SK-MEL-5 (cell line): ENCODE measurements at regions not wholly inside any gene's neighbourhood (a gene's known extent, or its start where the extent isn't known, plus 50 kb on each side); places are given as distances from the start of the nearest gene placed in this dataset.
A peak's percentile ranks its signal among the peaks of the same experiment; 100 is the strongest.

Experiments
- DNase-seq: peaks from one replicate; pipeline ENCODE4 v3.0.0-alpha.2; 2016; ENCODE audit warnings: low read depth, low spot score
- in situ Hi-C: cut with HindIII; loops from 2 replicates; pipeline ENCODE4 v1.10.0; 2016; ENCODE audit warnings: low sequenced_read_pairs, high pct_unique_total_duplicates, low pct_unique_long_range_greater_than_20kb

DNA sequence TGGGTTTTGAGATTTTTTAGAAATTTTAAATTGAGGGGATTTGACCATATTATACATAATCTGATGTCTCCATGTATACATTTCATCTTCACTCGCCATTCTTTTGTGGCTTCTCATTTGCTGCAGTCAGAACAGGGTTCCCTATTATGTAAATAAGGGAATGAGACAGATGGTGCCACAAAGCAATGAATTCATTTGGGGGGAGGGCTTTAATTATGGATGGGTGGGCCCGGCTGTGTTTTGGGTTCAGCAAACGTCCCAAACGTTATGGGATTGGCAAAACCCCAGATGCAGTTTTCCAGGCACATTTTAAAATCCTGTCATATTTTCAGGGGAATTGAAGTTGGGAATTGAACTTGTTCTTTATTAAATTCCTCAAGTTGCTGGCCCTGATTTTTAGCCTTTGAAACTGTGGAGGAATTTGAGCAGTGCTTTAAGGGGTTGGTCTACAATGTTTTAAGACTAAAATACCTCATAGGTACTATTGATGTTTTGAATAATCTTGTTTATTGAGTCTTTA lies 558.5 kb upstream of the ZNF462 start:
- in situ Hi-C loops = no loop called here
- no peak for DNase-seq

DNA sequence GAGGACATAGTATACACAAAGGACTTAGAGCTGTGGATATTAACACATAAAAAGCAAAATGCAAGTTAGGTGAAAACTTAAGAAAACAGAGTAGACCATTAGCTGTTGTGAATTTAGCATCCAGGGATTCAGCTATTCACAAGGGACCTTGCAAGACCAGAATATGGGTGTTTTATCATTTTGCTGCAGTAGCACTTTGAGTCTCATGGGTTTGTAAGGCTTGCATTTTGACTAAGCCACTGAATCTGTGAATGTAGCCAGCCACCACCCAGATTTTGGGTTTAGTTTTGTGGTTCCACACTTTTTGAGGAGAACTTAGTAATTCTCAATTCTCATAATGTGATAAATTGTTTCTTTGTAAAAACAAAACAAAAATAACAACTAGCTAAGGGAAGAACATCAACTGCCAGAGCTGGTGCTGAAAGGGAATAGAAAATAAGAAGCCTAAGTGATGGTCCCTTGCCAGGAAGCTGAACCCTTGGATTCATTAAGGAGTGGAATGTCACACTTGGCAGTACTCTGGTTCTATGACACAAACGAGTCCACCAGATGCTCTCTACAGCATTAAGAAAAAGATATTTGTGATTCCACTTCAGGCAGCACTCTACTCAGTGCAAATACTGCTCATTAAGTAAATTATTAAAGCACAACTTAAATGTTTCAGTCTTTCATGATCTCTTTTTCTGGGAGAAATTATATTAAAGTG lies 557.4 kb upstream of the ZNF462 start:
- in situ Hi-C loops = no loop called here
- no peak for DNase-seq

DNA sequence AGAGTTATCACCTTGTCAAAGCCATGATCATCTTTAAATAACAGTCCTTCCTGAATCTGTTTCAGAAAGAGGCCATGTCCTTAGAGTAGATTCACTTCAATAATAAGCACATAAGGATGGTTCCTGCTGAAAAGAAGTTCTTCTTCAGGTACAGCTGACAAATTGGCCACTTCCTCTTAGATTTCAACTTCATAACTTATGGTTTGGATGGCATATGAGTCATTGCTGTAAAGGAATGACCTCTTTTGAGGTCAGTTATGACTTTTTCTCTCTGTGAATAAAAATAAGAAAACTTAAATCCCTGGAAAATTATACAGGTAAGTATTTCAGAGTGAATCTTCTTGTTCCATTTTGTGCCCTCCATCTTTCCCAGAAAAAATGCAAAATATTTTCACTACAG lies 555.3 kb upstream of the ZNF462 start:
- in situ Hi-C loops = no loop called here
- DNase-seq = no peak

DNA sequence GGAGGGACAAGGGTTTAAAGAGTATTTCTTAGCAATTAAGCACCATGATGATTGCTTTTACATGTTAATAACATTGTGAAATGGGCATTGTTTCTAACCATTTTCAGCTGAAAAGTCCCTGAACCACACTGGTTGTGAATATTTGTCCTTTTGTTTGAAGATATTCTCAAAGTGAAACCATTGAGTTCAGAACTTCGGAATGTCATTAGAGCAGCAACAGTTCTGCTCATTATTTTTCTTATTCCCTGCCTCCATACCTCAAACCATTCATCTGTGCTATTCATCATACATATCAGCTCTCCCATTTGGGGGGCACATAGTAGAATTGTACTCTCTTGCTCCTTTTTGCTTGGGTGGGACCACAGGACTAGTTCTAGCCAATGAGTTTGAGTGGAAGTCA lies 553.0 kb upstream of the ZNF462 start:
- no peak for DNase-seq
- in situ Hi-C loops = no loop called here

DNA sequence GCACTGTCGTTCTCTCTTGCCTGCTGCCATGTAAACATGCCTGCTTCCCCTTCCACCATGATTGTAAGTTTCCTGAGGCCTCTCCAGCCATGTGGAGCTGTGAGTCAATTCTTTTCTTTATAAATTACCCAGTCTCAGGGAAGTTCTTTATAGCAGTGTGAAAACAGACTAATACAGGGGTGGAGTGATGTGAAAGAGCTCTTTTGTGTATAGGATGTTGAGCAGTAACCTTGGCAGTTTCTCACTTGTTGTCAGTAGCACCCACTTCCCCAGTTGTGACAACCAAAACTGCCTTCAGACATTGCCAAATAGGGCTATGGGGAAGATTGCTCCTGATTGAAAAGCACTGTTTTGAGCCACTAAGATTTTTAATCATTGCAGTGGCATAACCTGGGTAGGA lies 552.2 kb upstream of the ZNF462 start:
- peak; percentile 37 for DNase-seq
- in situ Hi-C loops = no loop called here

DNA sequence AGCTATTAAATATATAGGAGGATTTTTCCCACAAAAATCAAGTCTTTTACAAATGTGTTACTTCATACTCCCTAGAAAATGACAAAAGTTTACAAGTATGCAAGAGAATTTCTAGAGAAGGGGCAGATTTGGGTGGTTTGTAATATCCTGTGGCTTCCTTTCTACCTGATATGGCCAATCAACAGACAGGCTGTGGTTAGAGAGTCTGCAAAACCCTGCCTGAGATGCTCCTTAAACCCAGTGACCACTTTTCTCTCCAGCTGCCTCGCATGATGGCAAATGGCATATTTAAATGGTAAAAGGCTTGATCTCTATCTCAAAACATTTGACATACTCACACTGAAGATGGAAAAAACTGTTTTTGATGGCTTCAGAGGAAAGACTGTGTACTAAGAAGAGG lies 550.1 kb upstream of the ZNF462 start:
- DNase-seq = no peak
- in situ Hi-C loops = no loop called here

DNA sequence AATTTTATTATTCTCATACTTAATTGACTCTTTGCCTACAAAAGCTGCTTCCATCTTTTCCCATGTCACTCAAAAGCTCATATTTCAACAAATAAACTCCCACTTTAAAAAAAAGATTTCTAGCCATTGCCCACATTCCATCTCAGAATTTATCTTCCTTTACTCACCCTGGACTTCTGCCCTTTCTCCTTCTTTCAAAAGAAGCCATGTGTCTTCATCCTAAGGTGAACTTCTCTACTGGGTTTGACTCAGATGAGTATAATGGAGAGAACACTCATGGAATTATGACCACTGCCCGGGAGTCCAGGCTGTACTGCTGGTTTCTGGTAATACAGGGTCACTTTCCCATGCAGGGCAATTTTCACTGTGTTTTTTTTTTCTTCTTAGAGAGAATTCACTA lies 548.5 kb upstream of the ZNF462 start:
- no peak for DNase-seq
- in situ Hi-C loops = no loop called here

DNA sequence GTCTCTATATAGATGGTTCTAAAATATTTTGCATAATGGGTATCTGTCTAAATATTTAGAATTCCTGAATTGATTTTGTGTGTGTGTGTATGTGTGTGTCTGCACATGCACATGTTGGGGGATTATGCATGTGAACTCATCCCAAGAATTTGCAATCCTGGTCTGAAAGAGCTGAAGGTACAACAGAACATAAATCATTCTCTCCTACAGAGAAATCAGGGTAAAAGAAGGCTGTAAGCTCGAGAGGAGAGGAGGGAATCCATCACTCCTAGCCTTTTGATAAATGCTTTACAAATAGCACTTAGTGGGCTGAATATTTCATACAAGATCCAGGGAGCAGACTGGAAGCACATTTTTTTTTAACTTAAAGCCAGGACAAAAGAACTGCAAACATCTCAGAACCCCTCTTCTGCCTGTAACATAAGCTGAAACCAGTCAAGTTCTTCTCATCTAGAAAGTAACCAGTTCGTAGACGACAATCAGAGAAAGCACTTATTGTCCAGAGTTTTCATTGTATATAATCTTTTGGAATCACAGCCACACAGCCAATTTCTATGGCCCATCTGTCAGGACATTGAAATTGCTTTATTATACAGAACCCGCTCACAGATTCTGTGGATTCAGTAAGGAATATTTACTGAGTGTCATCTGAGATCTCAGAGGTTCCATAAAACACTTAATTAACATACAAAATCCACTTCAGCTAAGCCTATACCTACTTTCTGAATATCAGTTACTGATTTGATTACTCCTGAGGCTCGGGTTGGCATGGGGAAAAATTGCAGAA lies 541.4 kb upstream of the ZNF462 start:
- in situ Hi-C loops = no loop called here

DNA sequence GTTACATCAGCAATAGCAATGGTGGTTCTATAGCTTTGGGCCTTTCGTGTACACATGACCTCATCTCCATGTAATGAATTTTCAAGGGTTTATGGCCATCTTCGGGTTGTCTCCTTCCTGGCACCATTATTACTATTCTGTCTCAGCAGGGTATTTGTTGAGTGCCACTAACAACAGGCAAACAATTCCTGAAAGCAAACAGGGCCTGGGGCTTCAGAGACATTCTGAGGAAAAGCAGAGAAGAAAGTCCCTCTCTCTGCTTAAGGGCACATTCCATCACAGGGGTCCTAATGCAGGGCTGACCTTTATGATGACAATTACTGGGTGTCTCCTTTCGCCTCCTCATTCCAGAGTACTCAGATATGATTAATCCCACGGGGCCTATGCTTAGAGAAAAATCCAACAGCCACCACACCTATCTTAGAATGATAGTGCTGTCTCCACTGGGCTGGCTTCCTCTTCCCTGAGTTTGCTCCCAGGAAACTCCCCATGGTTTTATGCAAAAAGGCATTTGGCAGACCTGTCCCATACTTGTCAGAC lies 540.2 kb upstream of the ZNF462 start:
- in situ Hi-C loops = no loop called here
- DNase-seq = no peak

More for the DNA sequence above, 541.4 kb upstream of the ZNF462 start:
- DNase-seq = no peak

DNA sequence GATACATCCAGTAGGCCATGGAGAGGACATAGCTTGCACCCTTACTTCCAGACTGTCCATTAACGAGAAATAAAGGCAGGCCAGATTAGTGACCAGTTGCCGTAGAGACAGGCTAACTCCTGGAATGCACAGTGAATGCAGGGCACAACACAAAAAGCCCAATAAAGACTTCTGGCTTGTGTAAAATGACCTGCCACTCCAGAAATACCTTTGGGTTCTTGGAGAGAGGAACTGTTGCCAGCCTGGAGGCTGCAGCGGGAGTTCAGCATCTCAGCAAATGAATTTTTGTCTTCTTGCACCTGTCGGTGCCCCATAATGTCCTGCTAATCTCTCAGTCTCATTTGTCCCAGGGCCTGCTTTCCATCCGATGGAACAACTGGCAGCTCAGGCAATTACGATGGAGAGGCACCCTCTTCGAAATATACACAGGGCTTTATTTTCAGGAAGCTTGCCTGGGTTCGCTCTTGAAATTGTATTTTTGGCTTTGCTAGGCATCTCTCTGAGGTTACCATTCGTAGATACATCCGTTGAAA lies 538.8 kb upstream of the ZNF462 start:
- no peak for DNase-seq
- in situ Hi-C loops = no loop called here

DNA sequence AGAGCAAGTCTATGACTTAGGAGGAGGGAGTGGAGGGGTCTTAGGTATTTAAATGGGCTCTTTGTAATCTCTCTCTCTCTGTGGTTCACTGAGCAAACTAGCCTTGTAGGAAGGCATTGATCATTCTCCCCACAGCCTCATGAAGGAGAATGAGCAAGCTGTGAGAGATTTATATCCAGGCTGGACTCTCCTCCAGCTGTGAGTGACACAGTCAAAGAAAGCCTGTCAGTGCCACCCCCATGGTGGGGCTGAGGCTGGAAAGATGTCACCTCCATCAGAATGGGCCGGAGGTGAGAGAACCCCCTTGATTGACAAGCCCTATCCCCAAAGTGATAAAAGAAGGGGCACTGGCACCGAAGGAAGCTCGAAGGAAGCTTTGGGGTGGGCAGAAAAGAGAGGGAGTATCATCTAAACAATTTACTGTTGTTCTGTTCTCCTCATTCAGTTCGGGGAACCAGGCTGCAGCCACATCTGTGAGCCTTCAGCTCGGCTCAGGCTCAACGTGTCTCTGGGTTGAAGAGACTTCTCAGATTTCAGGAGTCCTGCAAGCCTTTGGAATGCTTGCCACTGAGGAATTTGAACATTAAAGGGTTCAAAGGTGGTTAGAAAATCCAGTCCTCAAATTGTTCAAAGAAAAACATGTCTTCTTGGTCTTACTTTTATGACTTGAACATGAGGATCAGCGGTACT lies 538.2 kb upstream of the ZNF462 start:
- DNase-seq = no peak
- in situ Hi-C loops = no loop called here

DNA sequence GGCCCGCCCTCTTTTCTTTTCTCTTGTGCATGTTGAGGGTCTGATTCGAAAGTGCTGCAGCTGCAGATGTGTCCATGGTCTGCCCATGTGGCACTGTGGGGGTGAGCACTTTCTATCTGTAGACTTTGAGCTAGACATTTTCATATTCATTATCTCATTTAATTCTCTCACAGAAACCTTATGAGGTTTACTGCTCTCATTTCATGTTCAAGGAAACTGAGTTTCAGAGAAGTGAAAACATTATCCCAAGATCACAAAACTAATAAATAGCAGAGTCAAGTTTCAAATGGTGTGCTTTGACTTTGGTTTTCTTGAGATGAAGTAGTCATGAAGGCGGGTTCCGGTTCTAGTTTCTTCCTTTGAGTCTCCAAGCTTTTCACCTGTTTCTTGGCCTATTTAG lies 536.5 kb upstream of the ZNF462 start:
- in situ Hi-C loops = no loop called here
- DNase-seq = no peak

DNA sequence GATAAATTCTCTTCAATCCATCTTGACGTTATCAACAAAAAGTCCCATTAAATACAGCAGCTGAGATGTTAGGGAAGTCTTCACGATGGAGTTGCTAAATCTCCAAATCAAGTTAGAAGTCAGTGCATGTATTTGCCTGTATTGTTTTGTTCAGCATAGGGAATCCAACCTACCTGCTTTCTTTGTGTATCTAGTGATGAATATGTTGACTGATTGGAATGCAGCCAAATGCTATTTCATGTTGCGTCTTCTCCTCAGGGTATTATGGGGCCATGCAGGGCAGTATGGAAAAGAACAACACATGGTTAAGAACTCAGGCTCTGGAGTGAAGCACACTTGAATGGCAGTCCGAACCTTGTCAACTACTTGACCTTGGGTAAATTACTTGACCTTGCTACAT lies 529.5 kb upstream of the ZNF462 start:
- in situ Hi-C loops = no loop called here
- DNase-seq = no peak

DNA sequence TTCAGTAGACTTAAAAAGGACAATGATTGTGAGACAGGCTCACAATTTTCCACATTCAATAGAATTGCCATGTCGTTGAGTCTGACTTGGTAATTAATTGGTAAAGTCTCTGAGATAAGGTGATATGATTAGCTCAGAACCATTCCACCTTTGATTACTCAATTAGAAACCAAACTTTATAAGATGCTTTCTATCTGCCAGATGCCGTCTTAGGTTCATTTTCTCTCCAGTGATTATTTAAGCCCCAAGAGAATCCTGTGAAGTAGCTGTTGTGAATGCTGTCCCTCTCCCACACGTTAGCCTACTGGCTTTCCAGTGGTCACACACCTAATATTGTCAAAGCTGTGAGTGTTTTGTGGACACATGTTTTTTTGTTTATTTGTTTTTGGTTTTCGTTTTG lies 528.9 kb upstream of the ZNF462 start:
- DNase-seq = no peak
- in situ Hi-C loops = no loop called here

DNA sequence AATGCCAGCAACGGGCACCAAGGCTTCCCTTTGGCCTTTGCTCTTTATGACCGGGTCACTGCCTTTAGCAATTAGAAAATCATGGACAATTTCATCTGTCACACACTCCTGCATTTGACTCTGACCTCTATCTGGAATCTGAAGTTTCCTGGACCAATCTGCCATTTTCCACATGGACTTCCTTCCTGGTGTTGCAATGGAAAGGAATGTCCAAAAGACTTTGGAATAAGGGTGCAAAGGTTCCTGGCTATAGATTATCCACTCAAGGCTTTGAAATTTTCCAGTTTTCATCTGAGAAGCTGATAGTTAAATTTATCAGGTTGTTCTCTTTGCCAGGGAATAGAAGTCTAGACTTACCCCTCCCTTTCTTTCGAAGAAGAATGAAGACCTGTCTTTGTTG lies 523.1 kb upstream of the ZNF462 start:
- DNase-seq = no peak
- in situ Hi-C loops = no loop called here

DNA sequence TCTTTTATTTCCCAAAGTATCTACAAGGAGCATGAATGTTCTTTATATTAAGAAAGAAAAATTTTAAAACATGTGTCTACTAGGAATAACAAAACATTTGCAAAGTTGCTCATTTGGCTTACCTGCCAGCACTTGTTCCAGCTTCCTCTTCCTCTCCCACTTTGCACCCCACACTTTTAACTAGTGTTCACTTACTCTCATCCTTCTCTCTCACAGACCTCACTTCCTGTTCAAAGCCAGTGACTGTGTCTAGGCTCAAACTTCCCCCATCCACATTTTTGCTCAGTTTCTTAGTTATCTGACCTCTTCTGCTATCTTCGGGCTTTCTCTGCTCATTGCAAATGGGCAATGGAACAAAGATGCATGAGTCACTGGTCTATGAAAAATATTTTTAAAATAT lies 512.2 kb upstream of the ZNF462 start:
- in situ Hi-C loops = no loop called here
- DNase-seq = no peak

DNA sequence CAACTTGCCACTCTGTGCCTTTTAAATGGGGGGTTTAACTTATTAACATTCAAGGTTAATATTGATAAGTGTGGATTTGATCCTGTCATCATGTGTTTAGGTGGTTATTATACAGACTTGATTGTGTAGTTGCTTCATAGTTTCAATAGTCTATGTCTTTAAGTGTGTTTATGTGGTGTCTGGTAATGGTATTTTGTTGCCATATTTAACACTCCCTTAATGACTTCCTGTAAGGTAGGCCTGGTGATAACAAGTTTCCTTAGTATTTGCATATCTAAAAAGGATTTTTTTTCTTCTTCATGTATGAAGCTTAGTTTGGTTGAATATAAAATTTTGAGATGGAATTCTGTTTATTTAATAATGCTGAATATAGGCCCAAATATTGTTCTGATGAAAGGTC lies 506.0 kb upstream of the ZNF462 start:
- no peak for DNase-seq

DNA sequence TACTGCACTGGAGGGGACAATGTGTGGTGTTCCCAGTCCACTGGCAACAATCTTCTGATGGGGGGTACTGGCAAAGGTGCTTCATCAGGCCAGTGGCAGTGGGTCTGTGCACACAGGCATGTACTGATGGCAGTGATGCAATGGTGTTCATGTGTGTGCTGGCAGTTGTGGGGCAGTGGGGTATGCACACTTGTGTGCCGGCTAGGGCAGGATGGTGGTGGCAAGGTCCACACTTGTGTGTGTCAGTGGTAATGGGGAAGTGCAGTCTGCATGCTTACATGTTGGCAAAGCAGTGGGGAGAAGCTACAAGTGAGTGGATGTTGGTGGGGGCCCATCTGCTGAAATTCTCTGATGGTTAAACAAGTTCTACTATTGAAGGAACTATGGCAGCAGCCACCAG lies 504.6 kb upstream of the ZNF462 start:
- no peak for DNase-seq
- in situ Hi-C loops = no loop called here

More for the DNA sequence above, 506.0 kb upstream of the ZNF462 start:
- in situ Hi-C loops = no loop called here
